ENCODE measurements at regions not wholly inside any gene's neighbourhood (a gene's known extent, or its start where the extent isn't known, plus 50 kb on each side); places are given as distances from the start of the nearest gene placed in this dataset.

GRCh38 chr7:113684165-113684564, 234.6 kb downstream of the PPP1R3A start:
- TF ChIP-seq ELF4 (IDR thresholded peaks at IDR 0.05) (no peak), ZNF384 (IDR thresholded peaks at IDR 0.05) (no peak), NFRKB (IDR thresholded peaks at IDR 0.05) (no peak), LEF1 (IDR thresholded peaks at IDR 0.05; ENCODE audit: borderline replicate concordance) (no peak)

All from HEK293T (cell line).